A549 (cell line): ENCODE measurements at regions not wholly inside any gene's neighbourhood (a gene's known extent, or its start where the extent isn't known, plus 50 kb on each side); places are given as distances from the start of the nearest gene placed in this dataset.

Experiments used
- POLR2A ChIP-seq: IDR thresholded peaks from 2 replicates; pipeline ENCODE4 v1.6.1; 2012; ENCODE audit warnings: mild to moderate bottlenecking, low read length
- TF ChIP-seq, protein P1 (sequence below): fragments of >200 bp; sonication (Bioruptor Twin); formaldehyde crosslinking; IDR thresholded peaks from 3 replicates; pipeline ENCODE4 v1.5.1; 2016

DNA sequence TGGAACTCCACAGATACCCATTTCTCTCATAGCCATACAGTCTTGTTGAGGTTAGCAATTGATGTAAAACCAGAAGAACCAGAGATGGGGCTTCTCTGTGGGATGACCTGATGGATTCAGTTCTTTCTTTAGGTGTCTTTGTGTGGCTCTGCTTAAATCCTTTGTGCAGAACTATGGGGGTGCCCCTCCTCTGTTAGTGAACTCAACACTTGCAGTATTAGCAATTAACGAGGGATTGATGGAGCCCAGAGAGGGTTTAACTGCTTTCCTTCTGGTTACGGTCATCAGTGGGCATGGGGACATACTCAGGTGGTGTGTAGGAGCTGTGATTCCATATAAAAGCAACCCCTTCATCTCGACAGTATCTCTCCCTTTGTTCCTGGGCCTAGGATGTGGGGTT is 406.8 kb upstream of the FAM98A start:
- TF ChIP-seq POLR2A: no peak
- TF ChIP-seq, protein P1, sequence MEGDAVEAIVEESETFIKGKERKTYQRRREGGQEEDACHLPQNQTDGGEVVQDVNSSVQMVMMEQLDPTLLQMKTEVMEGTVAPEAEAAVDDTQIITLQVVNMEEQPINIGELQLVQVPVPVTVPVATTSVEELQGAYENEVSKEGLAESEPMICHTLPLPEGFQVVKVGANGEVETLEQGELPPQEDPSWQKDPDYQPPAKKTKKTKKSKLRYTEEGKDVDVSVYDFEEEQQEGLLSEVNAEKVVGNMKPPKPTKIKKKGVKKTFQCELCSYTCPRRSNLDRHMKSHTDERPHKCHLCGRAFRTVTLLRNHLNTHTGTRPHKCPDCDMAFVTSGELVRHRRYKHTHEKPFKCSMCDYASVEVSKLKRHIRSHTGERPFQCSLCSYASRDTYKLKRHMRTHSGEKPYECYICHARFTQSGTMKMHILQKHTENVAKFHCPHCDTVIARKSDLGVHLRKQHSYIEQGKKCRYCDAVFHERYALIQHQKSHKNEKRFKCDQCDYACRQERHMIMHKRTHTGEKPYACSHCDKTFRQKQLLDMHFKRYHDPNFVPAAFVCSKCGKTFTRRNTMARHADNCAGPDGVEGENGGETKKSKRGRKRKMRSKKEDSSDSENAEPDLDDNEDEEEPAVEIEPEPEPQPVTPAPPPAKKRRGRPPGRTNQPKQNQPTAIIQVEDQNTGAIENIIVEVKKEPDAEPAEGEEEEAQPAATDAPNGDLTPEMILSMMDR: no peak
